Adrenal gland (tissue), 9 donors: ENCODE measurements at regions not wholly inside any gene's neighbourhood (a gene's known extent, or its start where the extent isn't known, plus 50 kb on each side); places are given as distances from the start of the nearest gene placed in this dataset.

Source experiments
- DNase-seq, 7 donors: peaks; one replicate each; pipeline ENCODE4 v3.0.0-alpha.2; 2019 to 2020
- H3K27ac ChIP-seq, 5 donors: fragments of 200-600 bp; sonication (generic) in 4 of 5; 1 replicate in 3 of 5; 2 replicates in 2 of 5; pipeline versions ENCODE4 v1.5.1 to v1.8.0; 2016 to 2020; ENCODE audit warnings: mild to moderate bottlenecking in 1 of 5
- H3K27me3 ChIP-seq: fragments of 200-600 bp; 2 replicates; pipeline ENCODE4 v1.8.0; 2021
- H3K36me3 ChIP-seq, 2 donors: fragments of 200-600 bp; replicated peaks in 1 of 2; 1 replicate in 1 of 2; 2 replicates in 1 of 2; pipeline versions ENCODE4 v1.5.1 to v1.8.0; 2018 to 2022
- H3K4me1 ChIP-seq, 2 donors: fragments of 200-600 bp; replicated peaks in 1 of 2; 1 replicate in 1 of 2; 2 replicates in 1 of 2; pipeline versions ENCODE4 v1.5.1 to v1.8.0; 2018 to 2021
- H3K4me3 ChIP-seq, 4 donors: fragments of 200-600 bp; sonication (generic) in 3 of 4; one replicate each; pipeline ENCODE4 v1.5.1; 2016 to 2018
- H3K9me3 ChIP-seq, 3 donors: fragments of 200-600 bp; sonication (generic) in 1 of 3; replicated peaks in 1 of 3; 1 replicate in 2 of 3; 2 replicates in 1 of 3; pipeline versions ENCODE4 v1.5.1 to v1.8.0; 2016 to 2021
- POLR2A ChIP-seq, 2 donors: fragments of 450-650 bp; IDR thresholded peaks; one replicate each; pipeline ENCODE4 v1.6.1; 2017; ENCODE audit warnings: antibody characterized with exemption in 2 of 2, mild to moderate bottlenecking in 2 of 2, moderate library complexity in 1 of 2
- WGBS, 4 donors: extraction: QIAGEN DNeasy Blood & Tissue Kit in 2 of 4; methylation state at CpG; one replicate each; pipeline versions ENCODE4 v1.1.5 to v1.1.7; 2013 to 2017; 5-methylcytosine and 5-hydroxymethylcytosine counted together
- intact Hi-C, 2 donors: fragments of 100-400 bp; cut with DNase I; formaldehyde crosslinking; loops; one replicate each; pipeline versions ENCODE4 v1.14.1 to v1.15.0; 2022 to 2023
- TF ChIP-seq, protein P1 (sequence below), 6 experiments: fragments of 450-650 bp in 4 of 6; fragments of 200-600 bp in 2 of 6; sonication (generic) in 1 of 6; IDR thresholded peaks; 1 replicate in 5 of 6; 2 replicates in 1 of 6; pipeline versions ENCODE4 v1.5.1 to v1.8.0; 2016 to 2021; ENCODE audit warnings: antibody characterized with exemption in 6 of 6, mild to moderate bottlenecking in 2 of 6, moderate library complexity in 1 of 6
- donor health status: healthy with polysubstance abuse.
- donor health status: Bipolar disorder and iron deficiency.
- donor health status: DM: yes; HTN: yes; CAD: no.
- donor health status: DM: no; HTN: no; CAD: no.
- donor health status: DM: no; HTN: no; CAD: no.

DNA sequence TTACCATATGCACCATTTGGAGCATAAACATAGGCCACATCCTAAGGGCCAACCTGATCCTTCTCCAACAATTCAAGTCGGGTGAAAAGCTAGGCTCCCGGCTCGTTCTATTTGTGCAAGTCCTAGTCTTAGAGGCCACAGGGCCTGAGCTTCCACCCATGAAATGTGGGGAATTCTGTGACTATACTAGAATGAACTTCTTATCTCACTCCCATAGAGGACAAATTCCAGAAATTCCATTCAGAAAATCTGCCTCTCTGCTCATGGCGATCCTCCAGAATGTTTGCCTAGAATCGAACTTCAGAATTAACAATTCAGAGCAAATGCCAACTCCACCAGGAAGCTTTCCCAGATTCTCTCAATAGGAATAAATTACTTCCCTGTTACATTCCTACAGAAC lies 187.9 kb downstream of the BCL11A start:
- intact Hi-C loops: no loop called here
- no peaks in the 10 kb centered on the region for H3K9me3 ChIP-seq
- 56 to 74% (median 65%) methylated on average over 5 of the region's 5 CpGs for WGBS, 4 donors

DNA sequence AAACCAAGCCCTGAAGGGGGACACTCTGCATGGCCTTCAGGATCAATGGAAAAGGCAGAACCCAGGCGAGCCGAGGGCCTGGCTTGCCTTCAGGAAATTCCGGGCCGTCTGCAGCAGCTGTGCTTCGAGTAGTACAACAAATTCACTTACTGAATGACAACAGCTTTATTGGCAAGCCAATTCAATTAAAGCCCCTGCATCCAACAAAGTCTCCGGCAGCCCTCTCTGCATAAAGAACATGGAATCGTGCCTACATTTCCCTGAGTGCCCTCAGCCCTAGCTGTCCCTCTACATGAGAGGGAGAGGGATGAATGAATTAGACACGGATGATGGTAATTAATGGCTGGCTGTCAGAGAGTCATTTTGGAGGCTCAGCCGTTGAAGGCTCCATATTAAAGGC lies 189.0 kb downstream of the BCL11A start:
- Histone ChIP-seq H3K4me3 (no peak overlapping the region), H3K27ac (no peak overlapping the region), H3K4me1 (no peaks in the 10 kb centered on the region), H3K27me3 (no peaks in the 10 kb centered on the region), H3K9me3 (no peaks in the 10 kb centered on the region), H3K36me3 (no peaks in the 10 kb centered on the region)
- intact Hi-C loops: no loop called here
- TF ChIP-seq, protein P1, sequence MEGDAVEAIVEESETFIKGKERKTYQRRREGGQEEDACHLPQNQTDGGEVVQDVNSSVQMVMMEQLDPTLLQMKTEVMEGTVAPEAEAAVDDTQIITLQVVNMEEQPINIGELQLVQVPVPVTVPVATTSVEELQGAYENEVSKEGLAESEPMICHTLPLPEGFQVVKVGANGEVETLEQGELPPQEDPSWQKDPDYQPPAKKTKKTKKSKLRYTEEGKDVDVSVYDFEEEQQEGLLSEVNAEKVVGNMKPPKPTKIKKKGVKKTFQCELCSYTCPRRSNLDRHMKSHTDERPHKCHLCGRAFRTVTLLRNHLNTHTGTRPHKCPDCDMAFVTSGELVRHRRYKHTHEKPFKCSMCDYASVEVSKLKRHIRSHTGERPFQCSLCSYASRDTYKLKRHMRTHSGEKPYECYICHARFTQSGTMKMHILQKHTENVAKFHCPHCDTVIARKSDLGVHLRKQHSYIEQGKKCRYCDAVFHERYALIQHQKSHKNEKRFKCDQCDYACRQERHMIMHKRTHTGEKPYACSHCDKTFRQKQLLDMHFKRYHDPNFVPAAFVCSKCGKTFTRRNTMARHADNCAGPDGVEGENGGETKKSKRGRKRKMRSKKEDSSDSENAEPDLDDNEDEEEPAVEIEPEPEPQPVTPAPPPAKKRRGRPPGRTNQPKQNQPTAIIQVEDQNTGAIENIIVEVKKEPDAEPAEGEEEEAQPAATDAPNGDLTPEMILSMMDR (IDR thresholded peaks at IDR 0.05): no peak
- TF ChIP-seq POLR2A (IDR thresholded peaks at IDR 0.05): no peak
- WGBS, 4 donors: 77 to 85% (median 81%) methylated on average over 8 to 9 of the region's 9 CpGs
- peak in 1 of 7 donors; percentile 51 for DNase-seq

More for the DNA sequence above, 187.9 kb downstream of the BCL11A start:
- Histone ChIP-seq H3K36me3 (no peaks in the 10 kb centered on the region), H3K4me3 (no peak overlapping the region), H3K27me3 (no peaks in the 10 kb centered on the region), H3K27ac (no peak overlapping the region), H3K4me1 (no peaks in the 10 kb centered on the region)
- TF ChIP-seq, protein P1 (IDR thresholded peaks at IDR 0.05): no peak
- TF ChIP-seq POLR2A (IDR thresholded peaks at IDR 0.05): no peak
- DNase-seq: no peak

DNA sequence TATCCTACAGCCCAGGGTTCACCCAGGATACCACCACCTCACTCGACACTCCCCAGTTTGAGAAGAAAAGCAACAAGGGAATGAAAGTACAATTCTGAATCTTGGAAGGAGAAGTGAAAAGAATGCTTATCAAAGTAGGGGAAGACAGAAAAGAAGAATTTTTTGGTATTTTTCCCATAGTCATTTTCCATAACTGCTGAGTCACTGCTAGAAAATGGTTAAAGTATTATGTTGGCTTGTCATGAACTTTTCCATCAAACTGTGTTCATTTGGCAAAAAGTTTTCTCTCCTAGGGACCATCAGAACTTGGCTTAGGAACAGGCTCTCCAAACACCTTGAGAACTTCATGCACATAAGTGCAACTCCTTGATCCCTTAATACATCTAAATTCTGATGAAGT lies 192.0 kb downstream of the BCL11A start:
- DNase-seq: no peak
- WGBS, 4 donors: 81 to 86% (median 84%) methylated on average over 1 of the region's 1 CpG
- Histone ChIP-seq H3K27ac (no peak overlapping the region), H3K36me3 (no peaks in the 10 kb centered on the region), H3K9me3 (no peaks in the 10 kb centered on the region), H3K4me3 (no peak overlapping the region), H3K4me1 (no peaks in the 10 kb centered on the region), H3K27me3 (no peaks in the 10 kb centered on the region)
- TF ChIP-seq POLR2A (IDR thresholded peaks at IDR 0.05): no peak
- TF ChIP-seq, protein P1 (IDR thresholded peaks at IDR 0.05): no peak
- intact Hi-C loops: no loop called here

DNA sequence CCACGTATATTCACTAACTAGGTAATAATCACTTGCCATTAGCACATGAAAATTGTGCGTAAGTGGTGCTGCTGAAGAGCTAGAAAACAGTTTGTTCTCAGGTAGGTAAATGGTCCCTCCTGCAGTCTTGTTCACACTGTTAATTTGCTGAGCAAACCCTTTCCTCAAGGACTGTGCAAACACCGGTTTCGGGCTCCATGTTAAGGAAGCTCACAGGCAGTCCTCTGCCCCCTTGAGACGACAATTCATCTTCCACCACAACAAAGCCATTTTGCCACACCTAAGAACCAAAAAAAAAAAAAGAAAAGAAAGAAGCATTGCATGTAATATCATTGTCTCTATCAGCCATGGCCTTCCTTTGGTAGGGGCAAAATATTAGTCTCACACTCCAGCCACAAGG lies 193.9 kb downstream of the BCL11A start:
- no peaks in the 10 kb centered on the region for H3K36me3 ChIP-seq
- DNase-seq: no peak
- intact Hi-C loops: no loop called here
- no peaks in the 10 kb centered on the region for H3K4me1 ChIP-seq
- WGBS, 4 donors: 65 to 85% (median 70%) methylated on average over 5 of the region's 5 CpGs
- H3K4me3 ChIP-seq: no peak overlapping the region
- no peak for TF ChIP-seq POLR2A (IDR thresholded peaks at IDR 0.05)
- TF ChIP-seq, protein P1 (IDR thresholded peaks at IDR 0.05): no peak
- no peaks in the 10 kb centered on the region for H3K9me3 ChIP-seq
- no peak overlapping the region for H3K27ac ChIP-seq
- H3K27me3 ChIP-seq: no peaks in the 10 kb centered on the region
